ENCODE measurements at regions not wholly inside any gene's neighbourhood (a gene's known extent, or its start where the extent isn't known, plus 50 kb on each side); places are given as distances from the start of the nearest gene placed in this dataset.

DNA sequence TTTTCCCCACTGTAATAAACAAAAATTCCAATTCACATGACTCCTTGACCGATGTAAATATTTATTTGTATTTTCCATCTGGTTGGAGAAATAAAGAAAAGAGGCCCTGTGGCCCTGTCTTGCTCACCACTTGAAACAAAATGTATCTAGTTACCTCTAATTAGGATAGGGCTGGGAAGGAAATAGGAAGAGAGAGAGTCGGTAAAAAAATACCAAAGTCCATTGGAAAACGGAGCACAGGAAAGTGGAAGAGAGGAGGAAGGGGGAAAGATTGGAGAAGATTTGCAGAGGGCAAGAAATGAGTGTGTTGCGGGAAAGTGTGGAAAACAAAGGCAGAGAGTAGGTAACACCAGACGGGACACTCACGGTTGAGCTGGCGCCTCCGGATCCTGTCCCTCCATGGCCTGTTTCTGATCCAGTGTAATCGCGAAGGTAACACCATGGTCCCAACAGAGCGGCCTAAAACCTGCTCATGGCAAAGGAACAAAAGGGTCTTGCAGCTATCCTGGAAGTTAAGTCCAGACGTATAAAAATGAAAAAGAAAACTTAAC lies 105.8 kb upstream of the RIPOR2 start:
- DNase-seq = no peak

DNA sequence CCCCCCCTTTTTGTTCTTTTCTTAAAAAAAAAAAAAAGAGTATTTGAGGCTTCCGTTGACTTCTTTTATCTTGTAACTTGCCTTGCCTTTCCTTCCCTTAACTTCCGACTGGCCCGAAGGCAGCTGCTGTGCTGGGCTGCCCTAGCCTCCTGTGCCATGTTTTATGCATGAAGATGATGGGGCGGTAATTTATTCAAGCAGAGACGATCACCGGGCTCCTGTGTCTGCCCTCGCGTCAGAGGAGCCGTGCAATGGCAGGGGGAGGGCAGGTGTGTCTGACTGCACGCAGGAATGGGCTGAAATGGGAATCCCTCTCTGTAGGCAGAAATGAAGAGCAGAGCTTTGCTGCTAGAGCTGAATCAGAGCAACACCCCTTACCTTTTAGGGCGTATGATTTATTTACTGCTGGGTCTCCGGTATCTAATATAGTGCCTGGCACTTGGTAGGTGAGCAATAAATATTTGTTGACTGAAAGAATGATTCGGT lies 106.3 kb upstream of the RIPOR2 start:
- DNase-seq = no peak

DNA sequence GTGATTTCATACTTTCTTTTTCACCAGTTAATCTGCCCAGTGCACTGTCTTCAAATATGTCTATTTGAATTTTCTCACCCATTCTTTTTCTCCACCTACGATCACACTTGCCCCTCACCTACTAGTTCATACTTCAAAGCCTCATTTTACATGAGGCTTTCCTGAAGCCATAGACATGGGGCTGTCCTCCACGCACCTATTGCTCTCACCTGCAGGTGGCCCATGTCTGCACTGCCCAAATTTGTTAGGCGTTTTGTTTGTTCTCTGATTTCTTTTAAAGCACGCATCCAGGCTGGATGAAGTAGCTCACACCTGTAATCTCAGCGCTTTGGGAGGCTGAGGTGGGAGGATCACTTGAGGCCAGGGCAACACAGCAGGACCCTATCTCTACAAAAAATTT lies 106.8 kb upstream of the RIPOR2 start:
- DNase-seq = no peak

DNA sequence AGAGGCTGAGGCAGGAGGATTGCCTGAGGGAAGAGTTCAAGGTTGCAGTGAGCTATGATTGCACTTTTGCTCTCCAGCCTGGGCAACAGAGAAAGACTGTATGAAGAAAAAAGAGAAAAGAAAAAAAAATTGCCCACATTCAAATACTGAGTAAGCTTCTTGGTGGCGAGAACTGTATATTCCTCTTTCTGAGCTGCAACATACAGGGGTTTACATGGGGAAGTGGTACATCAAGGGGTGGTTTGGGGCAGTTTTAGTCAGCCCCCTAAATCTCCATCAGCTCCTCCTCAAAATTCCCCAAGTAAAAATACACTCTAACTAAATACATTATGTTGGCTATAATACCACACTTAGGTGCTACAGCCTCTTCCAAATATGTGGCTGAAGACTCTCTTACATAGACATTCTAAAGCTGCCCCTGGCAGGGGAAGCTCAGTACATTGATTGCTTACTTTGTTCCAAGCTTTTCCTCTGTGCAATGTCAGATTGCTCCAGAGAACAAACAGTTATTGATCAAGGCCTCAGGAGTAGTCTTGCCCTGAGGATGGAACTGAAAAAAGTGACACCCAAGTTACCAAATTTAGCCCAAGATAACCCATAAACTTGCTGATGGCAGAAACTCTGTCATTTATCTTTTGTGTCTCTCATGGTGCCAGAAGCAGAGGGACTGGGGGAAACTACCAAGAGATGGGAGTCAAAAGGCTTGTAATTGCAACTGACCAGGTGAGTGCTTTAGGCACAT lies 107.4 kb upstream of the RIPOR2 start:
- DNase-seq = no peak

DNA sequence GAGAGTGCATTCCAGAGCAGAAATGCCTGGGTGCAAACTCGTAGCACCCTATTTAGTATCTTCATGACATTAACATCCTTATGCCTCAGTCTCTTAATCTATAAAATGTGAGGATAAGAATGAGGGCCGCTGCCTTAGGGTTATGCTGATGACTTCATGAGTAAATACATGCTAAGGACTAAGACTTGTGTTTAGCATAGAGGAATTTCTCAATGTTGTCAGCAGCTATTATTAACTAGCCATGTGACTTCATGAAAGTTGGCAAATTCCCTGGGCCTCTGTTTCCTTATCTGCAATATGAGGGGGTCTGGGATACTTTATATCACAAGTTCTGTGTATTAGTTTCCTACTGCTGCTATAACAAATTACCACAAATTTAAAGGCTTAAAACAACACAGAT lies 108.1 kb upstream of the RIPOR2 start:
- no peak for DNase-seq

DNA sequence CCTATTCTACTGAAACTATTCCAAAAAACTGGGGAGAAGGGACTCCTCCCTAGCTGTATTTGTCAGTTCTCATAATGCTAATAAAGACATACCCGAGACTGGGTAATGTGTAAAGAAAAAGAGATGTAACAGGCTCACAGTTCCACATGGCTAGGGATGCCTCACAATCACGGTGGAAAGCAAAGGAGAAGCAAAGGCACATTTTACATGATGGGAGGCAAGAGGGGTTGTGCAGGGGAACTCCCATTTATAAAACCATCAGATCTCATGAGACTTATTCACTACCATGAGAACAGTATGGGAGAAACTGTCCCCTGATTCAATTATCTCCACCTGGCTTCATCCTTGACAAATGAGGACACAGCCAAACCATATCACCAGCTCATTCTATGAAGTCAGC lies 111.2 kb upstream of the RIPOR2 start:
- no peak for DNase-seq

DNA sequence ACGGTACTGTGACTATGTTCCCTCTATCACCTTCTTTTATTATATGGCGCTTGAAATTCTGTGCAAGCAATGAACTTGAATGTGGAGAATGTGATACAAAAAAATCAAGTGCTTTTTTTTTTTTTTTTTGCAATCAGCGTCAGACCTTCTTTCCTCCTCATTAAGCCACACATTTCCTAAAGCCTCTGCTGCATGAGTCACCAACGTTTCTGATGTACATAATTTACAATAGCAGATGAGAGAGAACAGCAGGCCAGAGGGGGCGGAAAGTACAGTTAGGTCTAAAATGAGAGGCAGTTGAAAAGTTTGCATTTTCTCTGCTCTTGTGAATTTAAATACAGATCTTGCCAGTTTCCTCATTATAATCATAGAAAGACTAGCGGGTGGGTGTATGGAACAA lies 114.6 kb upstream of the RIPOR2 start:
- DNase-seq = no peak

DNA sequence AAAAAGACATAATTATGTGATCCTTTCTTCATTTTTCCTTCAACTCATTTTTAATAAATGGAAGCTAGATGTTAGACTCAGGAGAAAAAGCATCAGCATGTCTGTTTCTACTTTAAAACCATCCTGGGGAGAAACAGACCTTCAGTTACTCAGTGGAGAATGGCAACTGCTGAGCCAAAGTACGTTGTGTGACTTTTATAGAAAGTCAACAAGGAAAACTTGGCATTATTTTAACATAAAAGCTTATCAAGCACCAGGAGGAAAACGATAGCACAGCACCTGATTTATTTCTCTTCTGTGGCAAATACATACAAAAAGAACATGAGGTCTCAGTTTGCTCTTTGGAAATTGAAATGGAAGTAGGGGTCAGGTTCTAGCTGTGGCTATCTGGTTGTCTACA lies 115.3 kb upstream of the RIPOR2 start:
- DNase-seq = no peak

DNA sequence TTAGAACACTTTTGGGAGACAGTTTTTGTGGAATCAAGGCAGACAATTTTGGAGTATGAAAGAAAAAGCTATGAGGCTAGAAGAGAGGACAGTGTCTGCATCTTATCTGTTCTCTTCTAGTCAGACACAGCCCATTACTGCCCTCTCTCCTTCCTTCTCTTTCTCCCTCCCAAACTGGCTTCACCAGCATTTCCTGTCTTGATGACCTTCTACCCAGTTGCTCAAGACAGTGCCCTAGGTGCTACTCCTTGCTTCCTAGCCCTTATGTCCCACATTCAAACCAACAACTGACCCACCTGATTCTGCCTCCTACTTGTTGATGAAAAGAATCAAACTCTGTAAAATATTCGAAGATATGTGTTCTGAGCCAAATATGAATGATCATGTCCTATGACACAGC lies 116.4 kb upstream of the RIPOR2 start:
- no peak for DNase-seq

DNA sequence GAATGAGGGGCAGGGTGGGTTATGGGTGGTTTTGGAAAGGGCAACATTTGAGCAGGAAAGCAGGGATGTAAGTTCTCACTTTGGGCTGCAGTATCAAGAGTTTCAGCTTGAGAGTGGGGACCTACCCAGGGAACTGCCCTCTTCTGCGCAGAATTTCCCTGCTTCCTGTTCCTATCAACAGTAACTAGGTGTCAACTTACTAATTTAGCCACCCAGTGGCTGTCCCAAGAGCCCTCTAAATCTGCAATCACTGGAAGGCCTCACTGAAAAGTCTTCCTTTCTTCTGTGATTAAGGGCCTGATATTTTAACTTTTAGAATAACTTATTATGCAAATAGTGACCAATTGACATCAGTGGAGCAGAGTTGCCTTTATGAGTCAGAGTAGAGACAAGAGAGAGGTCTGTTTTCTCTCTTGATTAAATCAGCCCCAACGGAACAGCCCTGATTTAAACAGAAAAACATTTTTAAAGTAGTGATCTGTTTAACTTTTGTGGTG lies 118.2 kb upstream of the RIPOR2 start:
- DNase-seq = peak; percentile 6

DNA sequence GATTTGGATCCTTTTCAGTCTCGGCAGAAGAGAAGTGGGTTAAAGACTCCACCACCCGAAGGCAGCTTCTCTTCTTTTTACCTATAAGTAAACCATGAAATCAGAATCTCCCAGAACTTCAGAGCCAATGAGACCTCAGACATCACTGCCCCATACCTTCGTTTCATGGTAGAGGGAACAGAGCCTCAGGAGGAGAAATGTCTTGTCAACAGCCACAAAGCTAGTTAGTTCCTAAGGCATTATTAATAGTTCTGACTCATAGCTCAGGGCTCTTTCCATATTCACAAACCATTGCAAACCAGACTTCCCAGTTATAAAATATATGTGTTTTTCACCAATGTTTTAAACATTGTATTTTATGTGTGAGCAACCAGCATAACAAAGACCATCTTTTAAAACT lies 118.7 kb upstream of the RIPOR2 start:
- DNase-seq = peak; percentile 32

DNA sequence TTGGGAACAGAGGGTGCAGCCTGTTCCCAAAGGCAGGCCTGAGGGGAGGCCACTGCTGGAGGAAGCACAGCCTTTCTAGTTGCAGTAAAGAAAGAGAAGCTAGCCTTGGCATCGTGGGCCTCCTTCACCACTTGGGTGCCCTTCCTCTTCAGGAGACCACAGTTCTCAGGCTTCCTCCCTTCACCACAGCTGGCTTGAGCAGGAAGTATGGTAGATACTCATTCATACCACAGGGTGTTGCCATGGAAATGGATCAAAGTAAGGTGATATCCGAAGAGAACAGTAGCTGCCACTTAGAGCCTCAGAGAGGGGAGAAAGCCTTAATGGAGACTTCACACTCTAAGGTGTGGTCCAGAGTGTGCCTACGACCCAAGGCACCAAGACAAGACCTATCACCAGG lies 120.4 kb upstream of the RIPOR2 start:
- no peak for DNase-seq

DNA sequence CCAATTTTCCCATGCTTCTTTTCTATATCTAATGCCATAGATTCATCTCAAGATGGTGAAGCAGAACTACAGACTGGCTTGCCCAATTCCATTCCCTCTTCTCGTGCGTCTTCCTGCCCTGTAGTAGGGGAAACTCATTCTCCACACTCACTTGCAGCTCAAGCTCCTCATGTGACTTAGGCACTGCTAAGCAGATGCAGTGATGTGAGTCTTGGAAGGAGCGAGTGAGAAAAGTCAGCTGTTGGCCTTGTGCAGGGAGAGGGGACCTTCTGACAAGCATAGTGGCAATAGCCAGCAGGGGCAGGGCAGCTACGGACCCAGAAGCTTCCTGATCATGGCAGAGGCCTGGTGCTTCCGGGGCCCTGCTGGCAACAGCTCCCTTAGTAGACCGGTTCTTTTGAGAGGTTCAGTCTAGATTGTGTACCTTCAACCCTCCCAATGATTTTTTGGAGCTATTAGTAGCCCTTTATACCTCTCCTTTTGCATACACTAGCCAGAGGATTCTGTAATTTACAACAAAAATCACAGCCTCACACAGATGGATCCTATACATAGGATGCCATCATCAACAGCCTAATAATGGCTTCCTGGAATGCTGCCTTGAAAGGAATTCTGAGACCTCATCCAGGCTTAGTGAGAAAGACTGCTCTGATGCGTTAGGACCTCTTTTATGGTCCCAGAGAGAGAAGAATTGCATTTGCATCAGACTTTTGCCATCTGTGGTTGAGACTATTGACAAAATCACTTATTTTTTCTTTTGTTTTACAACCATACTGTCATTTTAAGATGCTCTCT lies 121.5 kb upstream of the RIPOR2 start:
- DNase-seq = no peak

DNA sequence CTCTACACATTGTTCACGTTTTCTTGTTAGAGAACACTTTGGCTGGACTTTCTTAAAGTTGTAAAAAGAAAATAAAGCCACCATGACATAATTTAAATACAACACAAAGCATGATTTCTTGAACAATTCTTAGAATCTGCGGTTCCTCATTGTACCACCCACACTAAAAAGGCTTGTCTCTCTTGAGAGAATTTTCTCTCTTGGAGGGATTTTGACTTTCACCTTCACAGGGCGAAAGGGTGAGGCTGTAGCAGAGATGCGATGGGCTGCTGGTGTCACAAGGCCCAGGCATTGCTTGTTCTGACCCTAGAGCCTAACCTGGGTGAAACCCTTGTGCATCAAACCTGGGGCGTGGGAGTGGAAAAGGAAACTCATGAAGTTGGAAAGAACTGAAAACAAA lies 122.7 kb upstream of the RIPOR2 start:
- DNase-seq = no peak

DNA sequence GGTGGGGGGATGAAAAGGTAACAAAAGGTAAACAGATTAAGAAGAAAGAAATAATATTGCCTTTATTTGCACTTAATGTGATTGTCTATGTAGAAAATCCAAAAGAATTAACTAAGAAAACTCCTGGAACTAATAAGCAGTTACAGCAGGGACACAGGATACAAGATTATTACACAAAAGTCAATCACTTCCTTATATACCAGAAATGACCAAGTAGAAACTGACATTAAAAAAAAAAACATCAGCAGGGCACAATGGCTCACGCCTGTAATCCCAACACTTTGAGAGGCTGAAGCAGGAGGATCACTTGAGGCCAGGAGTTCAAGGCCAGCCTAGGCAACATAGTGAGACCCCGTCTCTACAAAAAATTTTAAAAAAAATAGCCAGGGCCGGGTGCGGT lies 123.2 kb upstream of the RIPOR2 start:
- DNase-seq = no peak

DNA sequence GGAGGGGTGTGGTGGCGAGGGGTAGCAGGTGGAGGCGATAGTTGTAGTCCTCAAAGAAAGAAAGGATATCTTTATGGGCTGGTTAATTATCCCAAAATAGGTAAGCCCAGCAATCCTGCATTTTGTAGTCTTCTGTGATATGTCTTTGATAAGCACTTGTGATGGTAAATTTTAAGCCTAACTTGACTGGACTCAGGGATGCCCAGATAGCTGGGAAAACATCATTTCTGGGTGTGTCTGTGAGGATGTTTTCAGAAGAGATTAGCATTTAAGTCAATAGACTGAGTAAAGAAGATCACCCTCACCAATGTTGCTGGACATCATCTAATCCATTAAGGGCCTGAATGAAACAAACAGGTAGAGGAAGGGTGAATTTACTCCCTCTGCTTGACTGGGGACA lies 124.8 kb upstream of the RIPOR2 start:
- no peak for DNase-seq

DNA sequence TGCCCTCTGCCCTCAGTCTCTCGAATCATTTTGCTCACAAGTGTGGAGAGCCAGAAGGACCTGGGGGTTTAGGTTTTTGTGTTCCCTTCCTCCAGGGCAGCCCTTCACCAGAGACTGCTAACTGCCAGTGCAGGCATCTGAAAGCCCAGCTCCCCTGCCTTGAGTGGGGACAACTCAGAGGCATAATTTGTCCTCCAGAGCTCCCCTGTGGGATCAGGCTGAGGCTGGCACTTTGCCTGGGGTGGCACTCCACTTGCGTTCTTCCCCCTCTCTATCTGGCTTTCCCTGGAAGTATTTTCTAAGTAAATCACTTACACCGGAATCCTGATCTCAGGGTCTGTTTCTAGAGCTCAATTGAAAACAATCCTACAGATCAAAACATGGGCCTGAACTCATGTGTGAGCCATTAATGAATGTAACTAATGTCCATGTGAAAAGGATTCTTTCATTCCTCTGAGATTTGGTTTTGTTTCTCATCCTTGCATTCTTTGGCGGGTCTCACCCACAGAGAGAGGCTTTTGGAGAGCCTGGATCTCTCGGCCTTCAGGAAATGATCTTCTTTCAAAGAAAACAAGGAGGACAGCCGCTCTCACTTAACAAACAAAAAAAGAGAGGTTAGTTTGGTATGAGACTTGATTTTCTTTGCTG lies 125.7 kb upstream of the RIPOR2 start:
- DNase-seq = no peak

DNA sequence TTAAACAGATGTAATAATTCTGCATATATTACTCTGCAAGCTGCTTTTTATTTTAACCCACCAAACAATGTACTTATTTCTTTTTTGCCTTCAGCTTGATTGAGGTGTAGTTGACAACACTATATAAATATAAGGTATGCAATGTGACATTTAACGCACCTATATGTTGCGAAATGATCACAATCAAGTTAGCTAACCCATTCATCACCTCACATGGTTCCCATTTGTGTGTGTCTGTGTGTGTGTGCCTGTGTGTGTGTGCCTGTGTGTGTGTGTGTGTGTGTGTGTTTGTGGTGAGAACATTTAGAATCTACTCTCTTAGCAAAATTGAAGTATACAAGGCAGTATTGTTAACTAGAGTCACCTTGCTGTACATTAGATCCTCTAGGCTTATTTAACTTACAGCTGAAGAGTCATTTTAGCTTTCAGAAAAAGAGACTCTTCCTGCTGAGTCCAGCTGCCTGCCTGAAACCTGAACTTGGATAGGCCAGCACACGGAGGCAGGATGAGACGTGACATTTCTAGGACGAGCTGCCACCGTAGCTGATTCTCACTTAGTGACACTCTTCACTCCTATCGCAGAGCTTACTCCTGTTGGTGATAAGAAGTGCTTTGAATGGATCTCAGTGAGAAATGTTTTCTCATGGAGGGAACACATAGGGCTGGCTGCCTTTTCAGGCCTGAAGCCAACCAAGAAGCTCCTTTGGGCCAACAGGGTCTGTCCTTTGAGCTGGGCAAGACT lies 126.5 kb upstream of the RIPOR2 start:
- DNase-seq = no peak

DNA sequence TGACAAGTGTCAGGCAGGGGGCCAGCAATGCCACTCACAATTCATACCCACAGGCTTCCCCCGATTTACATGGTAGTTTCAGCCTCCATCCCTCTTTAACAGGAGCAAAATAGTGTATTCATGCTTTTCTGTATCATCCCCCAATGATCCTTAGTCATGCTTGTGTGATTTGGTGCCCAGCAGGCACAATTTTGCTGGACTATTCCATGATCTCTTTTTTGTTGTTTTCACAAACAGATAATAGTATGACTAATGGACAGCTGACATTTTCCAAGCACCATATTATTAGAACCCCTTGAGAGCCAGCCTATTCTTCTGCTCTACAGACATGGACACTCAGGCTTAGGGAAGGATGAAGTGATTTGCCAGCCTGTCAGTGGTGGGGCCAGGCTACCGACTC lies 128.2 kb upstream of the RIPOR2 start:
- DNase-seq = no peak

DNA sequence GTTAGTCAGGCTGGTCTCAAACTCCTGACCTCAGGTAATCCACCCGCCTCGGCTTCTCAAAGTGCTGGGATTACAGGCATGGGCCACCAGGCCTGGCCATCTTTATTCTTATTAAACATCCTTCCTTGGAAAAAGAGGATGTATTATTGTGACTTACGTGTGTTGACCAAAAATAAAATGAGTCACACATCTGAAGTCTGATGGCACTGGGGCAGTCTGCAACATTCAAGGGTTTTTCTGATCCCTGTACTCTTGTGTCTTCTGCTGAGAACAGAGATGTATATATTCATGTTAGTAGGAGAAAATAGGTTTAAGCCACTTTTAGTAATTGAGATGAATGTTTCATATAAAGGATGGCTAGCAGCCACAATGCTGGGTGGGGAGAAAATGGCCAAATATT lies 129.9 kb upstream of the RIPOR2 start:
- DNase-seq = no peak

DNA sequence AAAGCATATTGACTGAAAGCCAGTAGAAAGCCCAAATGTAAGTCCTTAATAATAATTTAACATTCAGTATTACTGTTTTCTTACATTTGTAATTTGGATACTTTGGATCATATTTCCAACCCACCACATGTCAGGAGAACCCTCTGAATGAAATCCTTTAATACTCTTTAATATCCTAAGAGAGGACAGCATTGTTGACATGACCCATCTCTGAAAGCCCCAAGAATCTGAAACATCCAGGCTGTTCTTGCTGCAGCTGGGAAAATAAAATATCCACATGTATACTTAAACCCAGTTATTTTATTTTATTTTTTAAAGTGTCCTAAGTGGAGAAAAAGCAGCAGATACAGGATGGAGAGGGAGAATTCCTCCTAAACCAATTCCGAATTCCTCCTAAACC lies 130.8 kb upstream of the RIPOR2 start:
- no peak for DNase-seq

DNA sequence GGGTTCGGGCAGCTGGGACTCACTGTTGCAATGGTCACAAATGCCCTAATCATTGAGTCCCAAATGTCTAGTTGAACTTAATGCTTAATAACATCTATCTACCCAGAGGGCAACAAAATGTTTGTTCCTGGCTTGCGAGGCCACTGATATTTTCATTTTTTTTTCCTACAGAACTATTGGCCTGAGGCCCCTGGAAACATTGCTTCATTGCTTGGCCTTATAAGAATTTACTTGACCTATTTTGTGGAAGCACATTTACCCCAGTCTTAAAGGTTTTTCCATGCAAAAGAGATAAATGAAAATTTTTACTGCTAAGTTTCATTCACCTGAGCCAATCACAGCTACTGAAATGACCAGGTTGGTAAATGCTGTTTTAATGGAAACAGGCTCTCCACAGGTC lies 133.1 kb upstream of the RIPOR2 start:
- DNase-seq = no peak

Data from kidney glomerular epithelial cell (primary cell).